Inflammatory macrophage (primary cell): ENCODE measurements at regions not wholly inside any gene's neighbourhood (a gene's known extent, or its start where the extent isn't known, plus 50 kb on each side); places are given as distances from the start of the nearest gene placed in this dataset.
"Not testable (repeated sequence)": the region's sequence is repeated elsewhere in the genome, so short reads cannot be mapped to it uniquely, and the experiment has no call there.

Experiments used
- DNase-seq, 2 donors: peaks; one replicate each; pipeline ENCODE4 v3.0.0-alpha.2; 2020 to 2022

DNA sequence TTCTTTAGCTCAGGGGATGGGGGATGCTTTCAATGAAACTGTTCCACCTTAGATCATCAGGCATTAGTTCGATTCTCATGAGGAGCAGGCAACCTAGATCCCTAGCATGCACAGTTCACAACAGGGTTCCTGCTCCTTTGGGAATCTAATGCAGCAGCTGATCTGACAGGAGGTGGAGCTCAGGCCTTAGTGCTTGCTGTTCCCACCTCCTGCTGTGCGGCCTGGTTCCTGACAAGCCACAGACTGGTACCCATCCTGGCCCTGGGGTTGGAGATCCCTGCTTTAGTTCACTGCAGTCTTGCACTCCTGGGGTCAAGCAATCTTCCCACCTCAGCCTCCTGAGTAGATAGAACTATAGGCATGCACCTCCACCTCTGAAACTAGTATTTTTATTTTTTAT lies 1369.8 kb upstream of the NUDT12 start:
- no peak for DNase-seq

- no peak for DNase-seq
Measured at GRCh38 chr5:104928906-104929520, 1366.4 kb upstream of the NUDT12 start.

DNA sequence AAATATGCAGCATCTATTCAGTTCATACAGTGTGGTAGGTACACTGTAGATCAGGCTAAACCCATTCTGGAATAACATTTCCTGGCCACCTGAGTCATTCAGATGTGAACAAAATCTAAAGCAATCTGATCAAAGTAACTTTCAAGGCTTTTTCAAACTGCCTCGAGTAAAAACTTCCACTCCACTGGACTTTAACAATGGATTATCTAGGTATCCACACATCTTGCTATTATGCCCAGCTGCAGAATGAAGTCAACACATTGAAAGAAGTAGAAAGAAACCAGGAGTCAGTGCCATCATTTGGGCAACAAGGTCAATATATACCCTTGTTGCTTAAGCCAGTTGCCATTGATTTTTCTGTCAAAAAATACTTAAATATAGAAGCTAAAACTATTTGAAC lies 1352.6 kb upstream of the NUDT12 start:
- DNase-seq, result no peak

GRCh38 chr5:104914536-104915070 lies 1352.0 kb upstream of the NUDT12 start:
- no peak for DNase-seq

DNA sequence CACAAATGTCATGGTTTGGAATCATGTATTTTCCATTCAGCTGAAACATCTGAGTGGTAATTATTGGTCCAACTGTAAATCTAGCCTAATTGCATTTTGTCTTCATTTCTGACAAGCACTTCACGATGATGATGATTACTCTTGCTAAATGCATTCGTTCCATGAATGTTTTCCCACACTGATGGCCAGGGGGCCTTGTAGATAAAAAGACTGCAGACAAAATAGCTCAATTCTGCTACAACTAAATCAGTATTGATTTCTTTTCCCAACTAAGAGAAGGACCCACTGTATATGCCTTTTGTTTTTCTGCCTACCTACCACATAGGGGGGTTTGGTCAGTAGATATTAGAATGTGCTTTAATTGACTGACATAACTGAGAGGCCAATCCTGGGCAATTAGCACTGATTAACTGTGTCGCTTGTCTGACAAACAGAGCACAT lies 1351.3 kb upstream of the NUDT12 start:
- no peak for DNase-seq

GRCh38 chr5:104909803-104910202 lies 1347.2 kb upstream of the NUDT12 start:
- no peak for DNase-seq

DNA sequence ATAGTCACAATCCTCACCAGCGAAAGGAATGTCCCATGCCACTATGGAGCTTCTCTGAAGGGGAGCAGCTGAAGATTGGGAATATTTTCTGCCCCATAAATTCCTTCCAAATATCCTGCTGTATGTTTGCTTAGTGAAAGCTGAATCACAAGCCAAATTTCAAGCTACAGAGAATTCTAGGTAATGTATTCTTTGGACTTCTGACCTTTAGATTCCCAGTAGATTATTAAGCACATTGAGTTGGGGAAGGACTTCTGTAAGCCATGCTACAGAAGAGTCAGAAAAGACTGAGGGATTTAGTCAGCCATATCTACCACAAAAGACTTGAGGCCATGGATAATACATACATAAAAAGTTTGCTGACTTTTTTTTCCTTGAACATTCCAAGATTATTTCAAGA lies 1342.0 kb upstream of the NUDT12 start:
- no peak for DNase-seq

GRCh38 chr5:104903941-104904340 lies 1341.4 kb upstream of the NUDT12 start:
- no peak for DNase-seq

GRCh38 chr5:104891596-104891995 lies 1329.0 kb upstream of the NUDT12 start:
- DNase-seq, result no peak

DNA sequence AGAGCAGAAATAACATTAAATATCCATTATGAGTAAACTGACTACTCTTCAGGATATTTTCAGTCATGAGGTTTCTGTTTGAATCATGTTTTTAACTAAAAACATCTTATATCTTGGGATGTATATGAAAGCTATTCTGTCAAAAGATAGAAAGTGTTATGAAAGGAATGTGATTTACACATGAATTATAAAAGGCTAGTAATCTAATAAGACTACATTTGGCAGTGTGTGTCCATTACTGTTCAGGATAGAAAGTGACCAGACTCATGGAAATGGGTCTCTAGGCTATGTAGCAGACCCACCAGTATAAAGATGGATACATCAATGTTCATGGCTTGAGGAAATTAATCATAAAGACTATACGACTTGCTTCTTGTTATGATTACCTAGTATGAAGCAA lies 1328.2 kb upstream of the NUDT12 start:
- no peak for DNase-seq

GRCh38 chr5:104859437-104859836 lies 1296.8 kb upstream of the NUDT12 start:
- DNase-seq, result peak in 1 of 2 donors; percentile 42

DNA sequence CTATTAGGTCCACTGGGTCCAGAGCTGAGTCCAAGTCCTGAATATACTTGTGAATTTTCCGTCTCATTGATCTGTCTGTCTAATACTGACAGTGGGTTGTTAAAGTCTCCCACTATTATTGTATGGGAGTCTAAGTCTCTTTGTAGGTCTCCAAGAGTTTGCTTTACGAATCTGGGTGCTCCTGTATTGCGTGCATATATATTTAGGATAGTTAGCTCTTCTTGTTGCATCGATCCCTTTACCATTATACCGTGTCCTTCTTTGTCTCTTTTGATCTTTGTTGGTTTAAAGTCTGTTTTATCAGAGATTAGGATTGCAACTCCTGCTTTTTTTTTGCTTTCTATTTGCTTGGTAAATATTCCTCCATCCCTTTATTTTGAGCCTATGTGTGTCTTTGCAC lies 1289.5 kb upstream of the NUDT12 start:
- DNase-seq, result not testable (repeated sequence)

- DNase-seq, result no peak
Measured at GRCh38 chr5:104845541-104845940, 1283.0 kb upstream of the NUDT12 start.

DNA sequence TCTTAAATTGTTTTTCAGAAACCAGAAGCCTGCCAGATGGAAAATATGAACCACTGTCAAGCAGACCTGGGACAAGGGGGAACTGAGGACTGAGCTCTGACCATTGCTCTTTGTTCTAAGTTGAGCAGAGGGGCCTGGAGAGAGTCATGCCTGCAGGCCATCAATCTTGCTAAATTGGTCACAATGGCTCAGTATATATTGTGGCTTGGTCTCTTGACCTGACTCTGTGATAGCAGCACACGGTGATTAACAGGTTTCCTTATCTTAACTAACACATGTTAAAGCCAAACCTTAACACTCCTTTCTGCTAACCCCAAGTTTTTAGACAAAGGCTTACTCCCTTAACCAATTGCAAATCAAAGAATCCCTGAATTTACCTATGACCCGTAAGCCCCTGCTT lies 1281.2 kb upstream of the NUDT12 start:
- DNase-seq, result no peak

- DNase-seq, result no peak
Measured at GRCh38 chr5:104840284-104840683, 1277.7 kb upstream of the NUDT12 start.

DNA sequence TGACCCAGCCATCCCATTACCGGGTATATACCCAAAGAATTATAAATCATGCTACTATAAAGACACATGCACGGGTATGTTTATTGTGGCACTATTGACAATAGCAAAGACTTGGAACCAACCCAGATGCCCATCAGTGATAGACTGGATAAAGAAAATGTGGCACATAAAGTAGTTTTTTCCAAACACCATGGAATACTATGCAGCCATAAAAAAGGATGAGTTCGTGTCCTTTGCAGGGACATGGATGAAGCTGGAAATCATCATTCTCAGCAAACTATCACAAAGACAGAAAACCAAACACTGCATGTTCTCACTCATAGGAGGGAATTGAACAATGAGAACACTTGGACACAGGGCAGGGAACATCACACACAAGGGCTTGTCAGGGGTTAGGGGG lies 1268.9 kb upstream of the NUDT12 start:
- not testable (repeated sequence) for DNase-seq

- no peak for DNase-seq
Measured at GRCh38 chr5:104821606-104822005, 1259.0 kb upstream of the NUDT12 start.

GRCh38 chr5:104817127-104817526 lies 1254.5 kb upstream of the NUDT12 start:
- no peak for DNase-seq

GRCh38 chr5:104815212-104815611 lies 1252.6 kb upstream of the NUDT12 start:
- no peak for DNase-seq

- no peak for DNase-seq
Measured at GRCh38 chr5:104800440-104801048, 1238.0 kb upstream of the NUDT12 start.

- no peak for DNase-seq
Measured at GRCh38 chr5:104793755-104794080, 1231.1 kb upstream of the NUDT12 start.

DNA sequence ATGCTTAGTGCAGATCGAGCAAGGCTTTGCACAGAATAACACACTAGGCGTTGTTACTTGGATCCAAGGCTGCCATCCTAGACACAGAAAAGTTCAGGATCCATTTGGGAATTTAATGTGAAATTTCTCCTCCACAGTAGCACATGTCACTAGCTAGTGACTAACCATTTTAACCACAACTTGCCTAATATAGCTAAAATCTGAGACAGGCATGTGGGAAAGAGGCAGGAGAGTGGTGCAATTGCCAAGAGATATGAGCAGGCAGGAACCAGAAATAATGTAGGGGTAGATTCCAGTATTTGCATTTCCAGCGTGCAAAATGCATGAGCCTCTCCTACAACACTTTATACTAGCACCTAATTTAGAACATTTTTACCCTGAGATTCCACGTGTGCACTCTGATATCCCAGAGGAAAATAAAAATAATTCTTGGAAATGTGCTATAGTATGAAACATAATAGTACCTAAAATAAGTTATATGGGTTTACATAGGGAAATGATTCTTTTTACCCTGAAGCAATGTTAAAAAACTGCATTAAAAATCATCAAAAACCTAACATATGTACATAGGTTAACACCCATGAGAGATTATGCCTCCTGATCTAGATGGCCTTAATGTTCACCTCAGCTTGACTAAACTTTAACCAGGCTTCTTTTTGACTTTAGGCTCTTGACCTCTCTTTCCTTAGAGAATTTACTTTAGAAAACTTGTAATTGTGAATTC lies 1230.6 kb upstream of the NUDT12 start:
- DNase-seq, result no peak

- no peak for DNase-seq
Measured at GRCh38 chr5:104789366-104789765, 1226.8 kb upstream of the NUDT12 start.

GRCh38 chr5:104785097-104785496 lies 1222.5 kb upstream of the NUDT12 start:
- no peak for DNase-seq
